Myocyte (in vitro differentiated cells): ENCODE measurements at regions not wholly inside any gene's neighbourhood (a gene's known extent, or its start where the extent isn't known, plus 50 kb on each side); places are given as distances from the start of the nearest gene placed in this dataset.

Experiments used
- DNase-seq: peaks from one replicate; pipeline ENCODE4 v3.0.0-alpha.2; 2012; ENCODE audit warnings: low read depth

GRCh38 chr10:3433988-3434387 is 261.4 kb upstream of the PITRM1 start:
- DNase-seq, result no peak

GRCh38 chr10:3433131-3433530 is 260.5 kb upstream of the PITRM1 start:
- DNase-seq, result no peak

GRCh38 chr10:3432081-3432825 is 259.7 kb upstream of the PITRM1 start:
- DNase-seq, result no peak

GRCh38 chr10:3430501-3430900 is 257.9 kb upstream of the PITRM1 start:
- DNase-seq, result no peak

GRCh38 chr10:3429676-3430075 is 257.1 kb upstream of the PITRM1 start:
- no peak for DNase-seq

GRCh38 chr10:3428826-3429225 is 256.2 kb upstream of the PITRM1 start:
- DNase-seq, result no peak

GRCh38 chr10:3427950-3428354 is 255.4 kb upstream of the PITRM1 start:
- DNase-seq, result peak; percentile 83

GRCh38 chr10:3427347-3427746 is 254.8 kb upstream of the PITRM1 start:
- DNase-seq, result peak; percentile 56

- DNase-seq, result peak; percentile 75
Measured at GRCh38 chr10:3426190-3426845, 253.7 kb upstream of the PITRM1 start.

- no peak for DNase-seq
Measured at GRCh38 chr10:3425716-3426115, 253.1 kb upstream of the PITRM1 start.

- DNase-seq, result no peak
Measured at GRCh38 chr10:3425261-3425660, 252.7 kb upstream of the PITRM1 start.

GRCh38 chr10:3424111-3424851 is 251.7 kb upstream of the PITRM1 start:
- DNase-seq, result peak; percentile 56

GRCh38 chr10:3423384-3423783 is 250.8 kb upstream of the PITRM1 start:
- no peak for DNase-seq

- no peak for DNase-seq
Measured at GRCh38 chr10:3422282-3422681, 249.7 kb upstream of the PITRM1 start.

GRCh38 chr10:3421537-3422257 is 249.1 kb upstream of the PITRM1 start:
- DNase-seq, result no peak

GRCh38 chr10:3420527-3421469 is 248.2 kb upstream of the PITRM1 start:
- DNase-seq, result no peak

- DNase-seq, result no peak
Measured at GRCh38 chr10:3419719-3420495, 247.3 kb upstream of the PITRM1 start.

- no peak for DNase-seq
Measured at GRCh38 chr10:3418926-3419325, 246.3 kb upstream of the PITRM1 start.

- no peak for DNase-seq
Measured at GRCh38 chr10:3418041-3418754, 245.6 kb upstream of the PITRM1 start.
